Ishikawa (cell line): ENCODE measurements at regions not wholly inside any gene's neighbourhood (a gene's known extent, or its start where the extent isn't known, plus 50 kb on each side); places are given as distances from the start of the nearest gene placed in this dataset.

ENCODE experiments used
- NFIC ChIP-seq: IDR thresholded peaks from 2 replicates; pipeline ENCODE4 v1.6.1; 2012
- RAD21 ChIP-seq: IDR thresholded peaks from 2 replicates; pipeline ENCODE4 v1.6.1; 2012; ENCODE audit warnings: low read depth
- TAF1 ChIP-seq: IDR thresholded peaks from 2 replicates; pipeline ENCODE4 v1.6.1; 2012; ENCODE audit warnings: low read depth, mild to moderate bottlenecking
- USF1 ChIP-seq: IDR thresholded peaks from 2 replicates; pipeline ENCODE4 v1.6.1; 2012
- ZBTB7A ChIP-seq: IDR thresholded peaks from 2 replicates; pipeline ENCODE4 v1.6.1; 2012; ENCODE audit warnings: low read depth
- TF ChIP-seq, protein P1 (sequence below): IDR thresholded peaks from 2 replicates; pipeline ENCODE4 v1.6.1; 2012
- TF ChIP-seq, protein P2 (sequence below): IDR thresholded peaks from 2 replicates; pipeline ENCODE4 v1.6.1; 2012; ENCODE audit warnings: low read depth, mild to moderate bottlenecking

DNA sequence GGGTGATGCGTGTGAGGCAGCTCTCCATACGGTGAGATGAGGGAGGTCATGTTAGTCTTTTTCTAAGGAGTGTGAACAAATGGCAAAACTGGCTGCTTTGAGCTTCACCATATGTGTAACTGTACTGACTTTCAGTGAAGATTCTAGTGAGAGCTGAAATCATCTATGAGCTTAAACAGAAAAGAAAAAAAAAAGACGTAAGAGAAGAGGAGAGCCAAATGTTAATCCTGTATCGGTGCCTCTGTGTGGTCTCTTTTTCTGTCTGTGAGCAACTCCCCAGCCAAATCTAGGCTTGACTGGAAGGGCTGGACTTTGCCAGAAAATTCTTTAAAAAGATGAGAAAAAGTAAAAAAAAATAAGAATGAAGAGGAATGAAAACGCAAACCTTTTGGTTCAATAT lies 209.7 kb upstream of the TUT7 start:
- TF ChIP-seq ZBTB7A (no peak), TAF1 (no peak), RAD21 (no peak), USF1 (no peak), NFIC (no peak)
- TF ChIP-seq, protein P1, sequence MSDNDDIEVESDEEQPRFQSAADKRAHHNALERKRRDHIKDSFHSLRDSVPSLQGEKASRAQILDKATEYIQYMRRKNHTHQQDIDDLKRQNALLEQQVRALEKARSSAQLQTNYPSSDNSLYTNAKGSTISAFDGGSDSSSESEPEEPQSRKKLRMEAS, result no peak
- TF ChIP-seq, protein P2, sequence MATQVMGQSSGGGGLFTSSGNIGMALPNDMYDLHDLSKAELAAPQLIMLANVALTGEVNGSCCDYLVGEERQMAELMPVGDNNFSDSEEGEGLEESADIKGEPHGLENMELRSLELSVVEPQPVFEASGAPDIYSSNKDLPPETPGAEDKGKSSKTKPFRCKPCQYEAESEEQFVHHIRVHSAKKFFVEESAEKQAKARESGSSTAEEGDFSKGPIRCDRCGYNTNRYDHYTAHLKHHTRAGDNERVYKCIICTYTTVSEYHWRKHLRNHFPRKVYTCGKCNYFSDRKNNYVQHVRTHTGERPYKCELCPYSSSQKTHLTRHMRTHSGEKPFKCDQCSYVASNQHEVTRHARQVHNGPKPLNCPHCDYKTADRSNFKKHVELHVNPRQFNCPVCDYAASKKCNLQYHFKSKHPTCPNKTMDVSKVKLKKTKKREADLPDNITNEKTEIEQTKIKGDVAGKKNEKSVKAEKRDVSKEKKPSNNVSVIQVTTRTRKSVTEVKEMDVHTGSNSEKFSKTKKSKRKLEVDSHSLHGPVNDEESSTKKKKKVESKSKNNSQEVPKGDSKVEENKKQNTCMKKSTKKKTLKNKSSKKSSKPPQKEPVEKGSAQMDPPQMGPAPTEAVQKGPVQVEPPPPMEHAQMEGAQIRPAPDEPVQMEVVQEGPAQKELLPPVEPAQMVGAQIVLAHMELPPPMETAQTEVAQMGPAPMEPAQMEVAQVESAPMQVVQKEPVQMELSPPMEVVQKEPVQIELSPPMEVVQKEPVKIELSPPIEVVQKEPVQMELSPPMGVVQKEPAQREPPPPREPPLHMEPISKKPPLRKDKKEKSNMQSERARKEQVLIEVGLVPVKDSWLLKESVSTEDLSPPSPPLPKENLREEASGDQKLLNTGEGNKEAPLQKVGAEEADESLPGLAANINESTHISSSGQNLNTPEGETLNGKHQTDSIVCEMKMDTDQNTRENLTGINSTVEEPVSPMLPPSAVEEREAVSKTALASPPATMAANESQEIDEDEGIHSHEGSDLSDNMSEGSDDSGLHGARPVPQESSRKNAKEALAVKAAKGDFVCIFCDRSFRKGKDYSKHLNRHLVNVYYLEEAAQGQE, result no peak
